GM12873 (cell line): ENCODE measurements at regions not wholly inside any gene's neighbourhood (a gene's known extent, or its start where the extent isn't known, plus 50 kb on each side); places are given as distances from the start of the nearest gene placed in this dataset.

Experiments
- TF ChIP-seq, protein P1 (sequence below): IDR thresholded peaks from 2 replicates; pipeline ENCODE4 v1.5.1; 2012; ENCODE audit warnings: low read depth, mild to moderate bottlenecking, moderate library complexity, low read length, control low read depth; ENCODE audit not compliant: insufficient read depth; ENCODE audit errors: missing control alignments

DNA sequence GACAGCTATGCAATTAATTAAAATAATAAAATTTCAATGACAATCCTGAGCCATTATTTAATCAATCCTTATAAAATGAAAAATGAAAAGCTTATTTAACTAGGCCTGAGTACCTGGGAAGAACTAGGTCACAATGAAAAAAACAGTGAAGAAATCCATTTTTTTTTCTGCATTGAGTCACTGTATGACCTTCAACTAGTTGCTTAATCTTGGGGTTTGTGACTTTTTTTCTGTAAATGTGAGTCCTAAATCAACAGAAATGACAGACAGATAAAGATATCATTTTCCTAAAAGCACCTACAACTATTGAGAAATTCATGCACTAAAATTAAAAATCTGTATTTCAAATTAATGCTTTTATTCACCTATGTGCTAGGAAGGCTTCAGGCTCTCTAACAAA is 96.8 kb downstream of the TMEM26 start:
- TF ChIP-seq, protein P1, sequence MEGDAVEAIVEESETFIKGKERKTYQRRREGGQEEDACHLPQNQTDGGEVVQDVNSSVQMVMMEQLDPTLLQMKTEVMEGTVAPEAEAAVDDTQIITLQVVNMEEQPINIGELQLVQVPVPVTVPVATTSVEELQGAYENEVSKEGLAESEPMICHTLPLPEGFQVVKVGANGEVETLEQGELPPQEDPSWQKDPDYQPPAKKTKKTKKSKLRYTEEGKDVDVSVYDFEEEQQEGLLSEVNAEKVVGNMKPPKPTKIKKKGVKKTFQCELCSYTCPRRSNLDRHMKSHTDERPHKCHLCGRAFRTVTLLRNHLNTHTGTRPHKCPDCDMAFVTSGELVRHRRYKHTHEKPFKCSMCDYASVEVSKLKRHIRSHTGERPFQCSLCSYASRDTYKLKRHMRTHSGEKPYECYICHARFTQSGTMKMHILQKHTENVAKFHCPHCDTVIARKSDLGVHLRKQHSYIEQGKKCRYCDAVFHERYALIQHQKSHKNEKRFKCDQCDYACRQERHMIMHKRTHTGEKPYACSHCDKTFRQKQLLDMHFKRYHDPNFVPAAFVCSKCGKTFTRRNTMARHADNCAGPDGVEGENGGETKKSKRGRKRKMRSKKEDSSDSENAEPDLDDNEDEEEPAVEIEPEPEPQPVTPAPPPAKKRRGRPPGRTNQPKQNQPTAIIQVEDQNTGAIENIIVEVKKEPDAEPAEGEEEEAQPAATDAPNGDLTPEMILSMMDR, result no peak

DNA sequence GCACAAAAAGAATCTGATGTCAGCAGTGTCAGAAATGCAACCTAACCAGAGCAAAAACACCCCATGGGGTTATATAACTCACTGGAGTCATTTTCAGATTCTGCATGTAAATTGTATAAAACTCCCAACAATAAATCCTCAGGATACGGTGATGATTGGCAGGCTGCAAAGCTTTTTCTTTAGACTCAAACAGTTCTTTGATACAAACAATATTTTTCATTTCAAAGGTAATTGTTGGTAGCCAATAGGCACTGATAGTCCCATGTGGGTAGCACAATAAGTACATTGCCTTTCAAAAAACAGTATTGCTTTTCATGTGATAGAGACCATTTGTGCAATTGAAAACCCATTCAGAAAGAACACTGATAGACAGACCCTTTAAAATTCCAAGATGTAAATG is 98.0 kb downstream of the TMEM26 start:
- TF ChIP-seq, protein P1, result no peak

DNA sequence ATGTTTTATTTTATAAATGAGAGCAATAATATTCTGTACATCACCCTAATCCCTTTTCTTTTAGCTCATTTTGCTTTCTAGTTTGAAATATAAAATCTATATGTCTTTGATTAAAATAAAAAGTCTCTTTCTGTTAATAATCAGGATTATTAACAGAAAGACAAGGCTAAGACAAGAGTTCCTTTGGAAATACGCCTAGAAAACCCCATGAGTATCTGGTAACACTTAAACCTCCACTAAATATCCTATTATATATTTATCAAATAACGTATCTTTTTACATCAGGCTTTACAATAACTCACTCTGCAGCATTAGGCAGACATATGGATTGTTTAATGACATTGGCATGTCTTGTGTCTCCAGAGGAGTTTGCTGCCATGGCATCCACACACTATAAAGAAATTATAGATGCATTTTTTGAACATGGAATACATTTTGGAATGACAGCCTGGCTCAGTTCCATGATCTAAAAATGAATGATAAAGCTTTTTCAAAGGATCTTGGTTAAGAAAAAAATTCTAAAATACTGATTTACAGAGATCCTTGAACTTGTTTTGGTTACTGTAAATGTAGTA is 98.7 kb downstream of the TMEM26 start:
- TF ChIP-seq, protein P1, result no peak

DNA sequence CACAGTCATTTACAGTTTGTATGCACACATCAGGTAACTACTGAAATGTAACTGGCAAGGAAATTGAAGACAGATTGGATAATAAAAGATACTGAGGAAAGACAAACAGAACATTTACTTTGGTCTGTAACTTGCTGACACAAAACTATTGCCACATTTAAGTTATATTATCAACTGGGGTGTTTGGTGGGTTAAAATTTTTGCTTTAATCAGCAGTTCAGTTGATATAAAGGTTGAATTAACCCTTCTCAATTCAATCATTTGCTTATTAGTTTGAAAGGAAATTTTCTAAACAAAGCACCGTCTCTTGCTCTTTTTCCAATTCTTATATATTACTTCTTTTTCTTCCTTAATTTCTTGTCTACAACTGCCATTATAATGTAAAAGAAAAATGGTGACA is 102.4 kb downstream of the TMEM26 start:
- TF ChIP-seq, protein P1, result no peak

DNA sequence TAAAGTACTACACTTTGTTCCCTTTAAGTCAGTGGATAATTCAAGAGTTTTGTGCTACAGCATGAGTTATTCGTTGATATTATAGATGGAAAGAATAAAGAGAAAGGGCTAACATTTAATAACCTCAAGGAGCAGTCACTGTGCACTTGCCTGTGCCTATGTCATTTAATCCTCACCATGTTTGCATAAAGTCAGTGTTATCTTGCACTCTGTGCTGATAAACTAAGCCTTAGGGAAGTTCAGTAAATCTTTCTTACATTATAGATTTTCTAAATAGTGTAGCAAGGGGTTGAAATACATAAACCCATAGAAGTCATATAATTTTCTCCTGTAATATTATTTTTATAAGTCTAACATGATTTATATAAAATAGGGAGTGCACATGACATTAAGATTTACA is 103.1 kb downstream of the TMEM26 start:
- TF ChIP-seq, protein P1, result no peak

DNA sequence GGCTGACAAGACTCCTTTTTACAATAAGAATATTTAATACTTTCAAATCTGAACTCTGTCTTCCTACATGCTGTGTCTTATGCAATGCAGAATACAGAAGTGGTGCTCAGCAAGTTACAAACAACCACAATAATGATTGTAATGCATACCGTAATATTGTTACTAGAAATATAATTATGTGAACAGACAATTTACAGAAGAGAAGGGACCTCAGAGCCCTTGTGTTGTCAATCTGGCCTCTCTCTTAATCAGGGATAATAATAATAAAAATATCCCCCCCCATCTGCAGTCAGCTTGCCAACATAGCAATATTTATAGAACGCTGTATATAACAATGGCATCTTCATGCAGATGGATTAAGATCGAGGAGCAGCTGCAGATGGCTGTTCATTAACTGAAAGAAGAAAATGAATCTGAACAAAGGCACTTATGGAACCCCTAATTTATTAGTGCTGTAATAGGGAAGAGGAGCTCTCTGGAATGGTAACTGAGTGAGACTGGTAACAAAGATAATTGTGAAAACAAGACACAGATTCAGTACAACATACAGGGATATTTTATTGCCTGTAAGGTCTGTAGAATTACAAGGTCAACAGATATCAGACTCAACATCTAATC is 106.3 kb downstream of the TMEM26 start:
- TF ChIP-seq, protein P1, result no peak

DNA sequence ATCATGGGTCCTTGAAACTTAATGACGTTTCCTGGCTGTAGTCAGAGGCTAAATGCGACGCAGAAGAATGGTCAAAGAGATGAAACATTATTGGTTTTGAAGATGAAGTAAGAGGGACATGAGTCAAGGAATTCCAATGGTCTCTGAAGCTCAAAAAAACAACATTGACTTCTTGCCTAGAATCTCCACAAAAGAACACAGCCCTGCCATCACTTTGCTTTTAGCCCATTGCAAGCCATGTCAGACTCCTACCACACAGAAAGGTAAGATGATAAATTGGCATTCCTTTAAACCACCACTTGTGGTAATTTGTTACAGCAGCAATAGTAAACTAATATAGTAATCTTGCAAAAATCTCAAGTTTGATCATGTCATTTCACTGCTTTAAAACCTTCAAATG is 109.4 kb downstream of the TMEM26 start:
- TF ChIP-seq, protein P1, result no peak
